K562 (cell line): ENCODE measurements at regions not wholly inside any gene's neighbourhood (a gene's known extent, or its start where the extent isn't known, plus 50 kb on each side); places are given as distances from the start of the nearest gene placed in this dataset.
"Not testable (repeated sequence)": the region's sequence is repeated elsewhere in the genome, so short reads cannot be mapped to it uniquely, and the experiment has no call there.

Source experiments
- ATAC-seq: fragments of 200-7000 bp; cut with Tn5 transposase; 3 replicates; pipeline ENCODE4 v1.9.1; 2020; ENCODE audit warnings: moderate library complexity
- BruUV-seq: library from RNA; stranded (reverse); fragments of 400-500 nt; replicated peaks from 2 replicates; lab custom pipeline; 2021; lab: Mats Ljungman, UMichigan
- CTCF ChIA-PET: fragments of 300-600 bp; formaldehyde crosslinking; extraction: SDS; loops from one replicate; lab custom pipeline; 2021; ENCODE audit warnings: low intra/inter-chr PET ratio; lab: Yijun Ruan, JAX
- POLR2A ChIA-PET: fragments of 300-600, 350-650 bp; sonication (Branson Sonifier 250); formaldehyde crosslinking; extraction: SDS; loops from one replicate; lab custom pipeline; 2021; ENCODE audit warnings: antibody characterized with exemption, inconsistent platforms; lab: Yijun Ruan, JAX
- DNase-seq, 4 experiments: peaks; one replicate each; pipeline versions ENCODE4 v3.0.0 to v3.0.0-alpha.2; 2011 to 2018; ENCODE audit warnings: low spot score in 3 of 4, mixed read lengths in 3 of 4; ENCODE audit errors: extremely low read depth in 1 of 4
- FAIRE-seq: peaks from 2 replicates; lab custom pipeline; 2011; peaks lifted over from hg19 to GRCh38; lab: Jason Lieb, UNC
- H2AFZ ChIP-seq: 2 replicates; pipeline ENCODE4 v1.6.0; 2011; ENCODE audit warnings: low read depth, low read length, control low read depth, inconsistent platforms
- H3K27ac ChIP-seq: fragments of 200-600 bp; 3 replicates; pipeline ENCODE4 v1.8.0; 2011; ENCODE audit warnings: low read depth, mild to moderate bottlenecking, control low read depth, inconsistent platforms, low read length, moderate library complexity, mixed read lengths; ENCODE audit errors: extremely low read depth
- H3K27me3 ChIP-seq, 2 experiments: fragments of 300-600 bp in 1 of 2; 2 replicates in 1 of 2; 3 replicates in 1 of 2; pipeline versions ENCODE4 v1.6.0 to v1.8.0; 2011; ENCODE audit warnings: inconsistent platforms in 2 of 2, low read length in 2 of 2, mild to moderate bottlenecking in 1 of 2, mixed read lengths in 1 of 2, moderate library complexity in 1 of 2; ENCODE audit not compliant: control insufficient read depth in 2 of 2, insufficient read depth in 2 of 2
- H3K36me3 ChIP-seq: fragments of 300-600 bp; 3 replicates; pipeline ENCODE4 v1.8.0; 2011; ENCODE audit warnings: mild to moderate bottlenecking, low read length, inconsistent platforms; ENCODE audit not compliant: control insufficient read depth, insufficient read depth
- H3K4me1 ChIP-seq, 2 experiments: fragments of 200-600 bp in 1 of 2; replicated peaks in 1 of 2; 2 replicates in 1 of 2; 3 replicates in 1 of 2; pipeline versions ENCODE4 v1.5.1 to v1.8.0; 2011; ENCODE audit warnings: inconsistent platforms in 2 of 2, low read length in 2 of 2, mild to moderate bottlenecking in 1 of 2, mixed read lengths in 1 of 2, moderate library complexity in 1 of 2; ENCODE audit not compliant: control insufficient read depth in 2 of 2, insufficient read depth in 2 of 2
- H3K4me2 ChIP-seq: 2 replicates; pipeline ENCODE4 v1.6.1; 2011; ENCODE audit warnings: low read length, control low read depth, inconsistent platforms, mixed read lengths; ENCODE audit not compliant: insufficient read depth
- H3K4me3 ChIP-seq: fragments of 200-600 bp; sonication (generic), shearing (Covaris generic); 2 replicates; pipeline ENCODE4 v1.5.1; 2016; ENCODE audit warnings: control low read depth, inconsistent platforms
- H3K79me2 ChIP-seq: fragments of 200-600 bp; 3 replicates; pipeline ENCODE4 v1.8.0; 2011; ENCODE audit warnings: low read length, inconsistent platforms; ENCODE audit not compliant: control insufficient read depth, insufficient read depth
- H3K9ac ChIP-seq, 2 experiments: 2 replicates each; pipeline versions ENCODE4 v1.6.0 to v1.6.1; 2011; ENCODE audit warnings: low read depth in 2 of 2, low read length in 2 of 2, control low read depth in 1 of 2, inconsistent platforms in 1 of 2, mild to moderate bottlenecking in 1 of 2, mixed read lengths in 1 of 2; ENCODE audit not compliant: insufficient read depth in 1 of 2
- H3K9me1 ChIP-seq: one replicate; pipeline ENCODE4 v1.6.0; 2011; ENCODE audit warnings: inconsistent platforms, mild to moderate bottlenecking, low read length, moderate library complexity; ENCODE audit not compliant: control insufficient read depth, insufficient read depth
- H3K9me3 ChIP-seq: replicated peaks from 2 replicates; pipeline ENCODE4 v1.5.1; 2011; ENCODE audit warnings: low read depth, low read length, inconsistent platforms; ENCODE audit not compliant: control insufficient read depth, insufficient read depth
- H4K20me1 ChIP-seq: replicated peaks from 2 replicates; pipeline ENCODE4 v1.6.1; 2011; ENCODE audit warnings: low read length, inconsistent platforms, mixed read lengths; ENCODE audit not compliant: control insufficient read depth, insufficient read depth
- ZNF347 ChIP-seq: fragments of 450-650 bp; formaldehyde crosslinking; IDR thresholded peaks from 2 replicates; pipeline ENCODE4 v1.4.0; 2020; ENCODE audit warnings: low read depth, mild to moderate bottlenecking, moderate library complexity
- WGBS: fragments of 100-300 bp; shearing (Covaris generic); methylation state at CpG from one replicate; pipeline ENCODE4 v1.1.6; 2016; ENCODE audit warnings: low coverage, mixed read lengths; ENCODE audit not compliant: insufficient coverage; ENCODE audit errors: missing lambda C conversion rate; 5-methylcytosine and 5-hydroxymethylcytosine counted together
- in situ Hi-C: fragments of 300-500 bp; cut with MboI; formaldehyde crosslinking; loops from 4 replicates; pipeline ENCODE4 v1.15.0; 2018; ENCODE audit warnings: inconsistent platforms, mixed read lengths
- intact Hi-C: fragments of 100-400 bp; cut with micrococcal nuclease; formaldehyde crosslinking; loops from 2 replicates; pipeline ENCODE4 v1.14.2; 2022

- H3K79me2 ChIP-seq = no peaks in the 10 kb centered on the region
- under 1% methylated on average over 6 of the region's 6 CpGs for WGBS
- FAIRE-seq = no peak
- no peak for TF ChIP-seq ZNF347 (CRISPR knock-in tag)
- TF ChIP-seq, all 486 proteins: peak for 0
- BruUV-seq = no TSS peak
- no peak overlapping the region for H3K9ac ChIP-seq
- ChIA-PET CTCF (no interaction called here), POLR2A (no interaction called here)
- DNase-seq (no peak), ATAC-seq (no peak)
- H3K36me3 ChIP-seq = no peaks in the 10 kb centered on the region
- no peaks in the 10 kb centered on the region for H3K9me3 ChIP-seq
- H3K4me1 ChIP-seq = no peaks in the 10 kb centered on the region
- H3K27me3 ChIP-seq = no peaks in the 10 kb centered on the region
- H3K27ac ChIP-seq = no peak overlapping the region
- intact Hi-C loops = no loop called here
- H3K4me3 ChIP-seq = no peak overlapping the region
- H4K20me1 ChIP-seq = no peaks in the 10 kb centered on the region
- H3K4me2 ChIP-seq = no peak overlapping the region
- no peaks in the 10 kb centered on the region for H3K9me1 ChIP-seq
- in situ Hi-C loops = no loop called here
- no peak overlapping the region for H2AFZ ChIP-seq
Measured at GRCh38 chr6:48985025-48985424, 478.0 kb downstream of the MMUT start.

GRCh38 chr6:48983968-48984367, 479.1 kb downstream of the MMUT start:
- 2% methylated on average over 20 of the region's 20 CpGs for WGBS
- in situ Hi-C loops = not testable (repeated sequence)

More at GRCh38 chr6:48983968-48984367, 479.1 kb downstream of the MMUT start:
- H3K4me2 ChIP-seq, FAIRE-seq, DNase-seq, POLR2A ChIA-PET, H3K27me3 ChIP-seq, H3K79me2 ChIP-seq, H3K9ac ChIP-seq, H3K36me3 ChIP-seq, intact Hi-C loops, H3K9me1 ChIP-seq, H2AFZ ChIP-seq, BruUV-seq, H3K27ac ChIP-seq, H4K20me1 ChIP-seq, H3K9me3 ChIP-seq, H3K4me3 ChIP-seq, CTCF ChIA-PET, ATAC-seq, H3K4me1 ChIP-seq: not testable (repeated sequence)
